Hepatocyte (in vitro differentiated cells): ENCODE measurements at regions not wholly inside any gene's neighbourhood (a gene's known extent, or its start where the extent isn't known, plus 50 kb on each side); places are given as distances from the start of the nearest gene placed in this dataset.
A peak's percentile ranks its signal among the peaks of the same experiment; 100 is the strongest.

Experiments used
- DNase-seq: peaks from one replicate; pipeline ENCODE4 v3.0.0-alpha.2; 2016; ENCODE audit warnings: low spot score
- H2AFZ ChIP-seq: fragments of 200-600 bp; sonication (generic); 2 replicates; pipeline ENCODE4 v1.6.0; 2016; ENCODE audit warnings: antibody characterized with exemption, mild to moderate bottlenecking
- H3K27ac ChIP-seq: fragments of 200-600 bp; sonication (generic); 2 replicates; pipeline ENCODE4 v1.5.1; 2016; ENCODE audit warnings: mild to moderate bottlenecking
- H3K27me3 ChIP-seq: fragments of 200-600 bp; sonication (generic); 2 replicates; pipeline ENCODE4 v1.6.1; 2016
- H3K36me3 ChIP-seq: fragments of 200-600 bp; sonication (generic); replicated peaks from 2 replicates; pipeline ENCODE4 v1.5.1; 2016; ENCODE audit warnings: low read depth; ENCODE audit not compliant: insufficient read depth
- H3K4me1 ChIP-seq: fragments of 200-600 bp; sonication (generic); 2 replicates; pipeline ENCODE4 v1.5.1; 2016; ENCODE audit warnings: mild to moderate bottlenecking, moderate library complexity; ENCODE audit not compliant: insufficient read depth
- H3K4me2 ChIP-seq: fragments of 200-600 bp; sonication (generic); 2 replicates; pipeline ENCODE4 v1.6.0; 2016
- H3K4me3 ChIP-seq: fragments of 200-600 bp; sonication (generic); 2 replicates; pipeline ENCODE4 v1.5.1; 2016; ENCODE audit warnings: mild to moderate bottlenecking
- H3K79me2 ChIP-seq: fragments of 200-600 bp; sonication (generic); 2 replicates; pipeline ENCODE4 v1.6.0; 2017; ENCODE audit warnings: mild to moderate bottlenecking
- H3K9me2 ChIP-seq: fragments of 200-600 bp; sonication (generic); replicated peaks from 2 replicates; pipeline ENCODE4 v1.6.0; 2017; ENCODE audit warnings: mild to moderate bottlenecking; ENCODE audit not compliant: insufficient read depth
- H3K9me3 ChIP-seq: fragments of 200-600 bp; sonication (generic); 2 replicates; pipeline ENCODE4 v1.5.1; 2016; ENCODE audit warnings: low read depth, mild to moderate bottlenecking
- H4K20me1 ChIP-seq: fragments of 200-600 bp; sonication (generic); 2 replicates; pipeline ENCODE4 v1.6.0; 2016; ENCODE audit warnings: mild to moderate bottlenecking; ENCODE audit not compliant: insufficient read depth, poor library complexity, severe bottlenecking
- CTCF ChIP-seq: fragments of 200-600 bp; sonication (generic); IDR thresholded peaks from 2 replicates; pipeline ENCODE4 v1.5.1; 2016; ENCODE audit warnings: antibody characterized with exemption, mild to moderate bottlenecking; ENCODE audit not compliant: poor library complexity
- EZH2 ChIP-seq: fragments of 200-600 bp; sonication (generic); IDR thresholded peaks from 2 replicates; pipeline ENCODE4 v1.6.1; 2016; ENCODE audit warnings: antibody characterized with exemption, mild to moderate bottlenecking, borderline replicate concordance
- EZH2phosphoT487 ChIP-seq: fragments of 200-600 bp; sonication (generic); IDR thresholded peaks from one replicate; pipeline ENCODE4 v1.6.1; 2018; ENCODE audit warnings: antibody characterized with exemption, mild to moderate bottlenecking, low read depth, moderate library complexity; ENCODE audit not compliant: unreplicated experiment, severe bottlenecking
- WGBS: methylation state at CpG from one replicate; pipeline ENCODE4 v1.1.6; 2016; ENCODE audit warnings: low lambda C conversion rate; ENCODE audit errors: missing lambda C conversion rate; 5-methylcytosine and 5-hydroxymethylcytosine counted together

GRCh38 chr1:115409094-115410015 is 71.3 kb upstream of the NGF start:
- H3K9me3 ChIP-seq, result no peaks in the 10 kb centered on the region
- H3K27ac ChIP-seq, result no peak overlapping the region

GRCh38 chr1:115408533-115408932 is 70.5 kb upstream of the NGF start:
- Histone ChIP-seq H3K9me2 (no peaks in the 10 kb centered on the region), H3K4me2 (no peak overlapping the region), H3K27me3 (no peaks in the 10 kb centered on the region), H4K20me1 (no peaks in the 10 kb centered on the region), H3K4me1 (peaks cover 6% of the 10 kb centered on the region), H3K36me3 (no peaks in the 10 kb centered on the region), H3K27ac (no peak overlapping the region), H2AFZ (no peak overlapping the region), H3K79me2 (no peaks in the 10 kb centered on the region), H3K9me3 (no peaks in the 10 kb centered on the region), H3K4me3 (no peak overlapping the region)
- 35% methylated on average over 1 of the region's 1 CpG for WGBS
- no peak for DNase-seq
- TF ChIP-seq EZH2, result no peak
- TF ChIP-seq EZH2phosphoT487, result no peak
- no peak for TF ChIP-seq CTCF

More at GRCh38 chr1:115409094-115410015, 71.3 kb upstream of the NGF start:
- TF ChIP-seq EZH2 (no peak), EZH2phosphoT487 (no peak), CTCF (no peak)
- no peaks in the 10 kb centered on the region for H3K36me3 ChIP-seq
- H3K9me2 ChIP-seq, result no peaks in the 10 kb centered on the region
- H3K4me2 ChIP-seq, result no peak overlapping the region
- H3K4me1 ChIP-seq, result peaks cover 6% of the 10 kb centered on the region
- no peaks in the 10 kb centered on the region for H3K79me2 ChIP-seq
- no peaks in the 10 kb centered on the region for H3K27me3 ChIP-seq
- no peak for DNase-seq
- H2AFZ ChIP-seq, result peak overlapping the region; percentile 13
- H4K20me1 ChIP-seq, result no peaks in the 10 kb centered on the region
- H3K4me3 ChIP-seq, result no peak overlapping the region
- 52% methylated on average over 7 of the region's 7 CpGs for WGBS

- H3K27me3 ChIP-seq, result no peaks in the 10 kb centered on the region
- no peaks in the 10 kb centered on the region for H3K9me3 ChIP-seq
- H3K27ac ChIP-seq, result no peak overlapping the region
- no peak overlapping the region for H2AFZ ChIP-seq
- H3K4me1 ChIP-seq, result peaks cover 6% of the 10 kb centered on the region
- no peak overlapping the region for H3K4me2 ChIP-seq
- 77% methylated on average over 2 of the region's 2 CpGs for WGBS
- no peaks in the 10 kb centered on the region for H4K20me1 ChIP-seq
- H3K9me2 ChIP-seq, result no peaks in the 10 kb centered on the region
- TF ChIP-seq EZH2phosphoT487, result no peak
- TF ChIP-seq CTCF, result no peak
- no peak for TF ChIP-seq EZH2
- H3K4me3 ChIP-seq, result no peak overlapping the region
- H3K79me2 ChIP-seq, result no peaks in the 10 kb centered on the region
- no peaks in the 10 kb centered on the region for H3K36me3 ChIP-seq
- no peak for DNase-seq
These were observed 66.9 kb upstream of the NGF start for GRCh38 chr1:115404911-115405310.
